ENCODE measurements at regions not wholly inside any gene's neighbourhood (a gene's known extent, or its start where the extent isn't known, plus 50 kb on each side); places are given as distances from the start of the nearest gene placed in this dataset.

DNA sequence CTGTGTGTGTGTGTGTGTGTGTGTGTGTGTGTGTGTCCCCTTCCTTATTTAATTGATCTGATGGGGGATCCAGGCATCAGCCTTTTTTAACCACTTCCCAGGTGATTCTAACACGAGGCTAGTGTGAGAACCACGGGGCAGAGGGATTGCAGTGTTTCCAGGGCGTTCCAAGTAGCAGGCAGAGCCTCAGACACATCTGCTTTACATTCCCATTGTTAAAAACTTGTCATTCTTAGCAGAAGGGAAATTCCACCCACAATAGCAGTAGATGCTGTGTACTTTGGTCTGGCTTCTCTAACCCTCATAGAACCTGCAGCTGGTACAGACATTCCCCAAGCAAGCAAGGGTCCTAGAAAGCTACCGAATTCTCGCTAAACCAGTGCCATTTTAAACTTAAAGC lies 81.9 kb upstream of the SLC30A5 start:
- TF ChIP-seq CTCF (IDR thresholded peaks at IDR 0.05) (no peak), POLR2A (IDR thresholded peaks at IDR 0.05) (no peak)
